WERI-Rb-1 (cell line): ENCODE measurements at regions not wholly inside any gene's neighbourhood (a gene's known extent, or its start where the extent isn't known, plus 50 kb on each side); places are given as distances from the start of the nearest gene placed in this dataset.

Experiments used
- DNase-seq: peaks from one replicate; pipeline ENCODE4 v3.0.0-alpha.2; 2020
- H3K27ac ChIP-seq: fragments of 250-450 bp; sonication (Bioruptor Pico); 2 replicates; pipeline ENCODE4 v1.5.1; 2020; ENCODE audit warnings: mild to moderate bottlenecking, moderate library complexity
- H3K27me3 ChIP-seq: fragments of 250-450 bp; sonication (Bioruptor Pico); 2 replicates; pipeline ENCODE4 v1.5.1; 2021; ENCODE audit warnings: mild to moderate bottlenecking, low read depth, moderate library complexity; ENCODE audit not compliant: insufficient read depth, severe bottlenecking
- H3K36me3 ChIP-seq: fragments of 250-450 bp; sonication (Bioruptor Pico); 2 replicates; pipeline ENCODE4 v1.5.1; 2020; ENCODE audit warnings: mild to moderate bottlenecking, moderate library complexity
- H3K4me3 ChIP-seq: 2 replicates; pipeline ENCODE4 v1.5.1; 2011; ENCODE audit warnings: low read depth, mild to moderate bottlenecking, control low read depth, low read length
- H3K9me3 ChIP-seq: fragments of 250-450 bp; sonication (Bioruptor Pico); 2 replicates; pipeline ENCODE4 v1.5.1; 2021; ENCODE audit warnings: mild to moderate bottlenecking, moderate library complexity; ENCODE audit not compliant: severe bottlenecking
- CTCF ChIP-seq: IDR thresholded peaks from 2 replicates; pipeline ENCODE4 v1.5.1; 2011; ENCODE audit warnings: low read depth, mild to moderate bottlenecking, control low read depth, inconsistent platforms, low read length

DNA sequence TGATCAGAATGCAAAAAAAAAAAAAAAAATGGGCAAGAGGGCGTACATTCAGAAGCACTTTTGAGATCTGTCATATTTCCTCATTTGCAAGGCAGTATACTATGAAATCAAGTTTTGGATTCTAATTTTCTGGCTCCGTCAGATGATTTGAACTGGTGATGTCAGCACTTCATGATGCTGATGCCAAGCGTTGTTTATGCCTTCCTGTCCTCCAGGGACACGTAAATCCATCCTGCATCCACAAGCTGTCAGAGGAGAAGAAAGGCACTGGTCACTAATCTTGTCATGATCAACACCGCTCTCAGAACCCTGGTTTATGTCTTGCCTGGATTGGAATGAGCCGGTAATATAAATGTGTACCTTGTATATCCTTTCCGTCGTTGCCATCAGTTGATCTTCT is 152.1 kb upstream of the EPHA3 start:
- Histone ChIP-seq H3K4me3 (no peak overlapping the region), H3K27ac (no peak overlapping the region), H3K36me3 (no peaks in the 10 kb centered on the region), H3K9me3 (no peaks in the 10 kb centered on the region), H3K27me3 (no peaks in the 10 kb centered on the region)
- no peak for DNase-seq
- no peak for TF ChIP-seq CTCF

GRCh38 chr3:88957711-88958439 is 149.5 kb upstream of the EPHA3 start:
- H3K27ac ChIP-seq = no peak overlapping the region
- TF ChIP-seq CTCF = no peak
- no peaks in the 10 kb centered on the region for H3K9me3 ChIP-seq
- no peak overlapping the region for H3K4me3 ChIP-seq
- H3K36me3 ChIP-seq = no peaks in the 10 kb centered on the region
- no peaks in the 10 kb centered on the region for H3K27me3 ChIP-seq
- no peak for DNase-seq

GRCh38 chr3:88960019-88960418 is 147.4 kb upstream of the EPHA3 start:
- TF ChIP-seq CTCF = no peak
- H3K27ac ChIP-seq = no peak overlapping the region
- H3K4me3 ChIP-seq = no peak overlapping the region
- H3K9me3 ChIP-seq = no peaks in the 10 kb centered on the region
- no peaks in the 10 kb centered on the region for H3K27me3 ChIP-seq
- H3K36me3 ChIP-seq = no peaks in the 10 kb centered on the region
- no peak for DNase-seq

- H3K4me3 ChIP-seq = no peak overlapping the region
These were observed 144.4 kb upstream of the EPHA3 start for GRCh38 chr3:88963003-88963402.

DNA sequence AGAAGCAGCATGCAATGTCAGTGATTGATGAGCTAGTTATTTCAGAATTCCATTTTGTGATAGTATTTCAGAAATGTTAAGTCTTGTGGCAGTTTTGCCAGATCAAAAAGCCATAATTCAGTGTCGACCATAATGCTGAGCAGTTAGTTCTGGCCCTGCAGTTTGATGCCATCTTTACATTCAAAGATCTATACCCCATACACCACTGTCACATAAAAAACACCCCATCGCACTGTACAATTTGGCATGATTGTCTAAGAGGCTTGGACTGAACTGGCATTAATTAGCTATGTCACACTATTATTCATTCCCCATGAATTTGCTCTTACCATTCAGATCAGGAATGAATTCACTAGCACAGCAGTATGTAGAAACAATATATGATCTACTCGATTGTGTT is 127.7 kb upstream of the EPHA3 start:
- DNase-seq = no peak
- no peak for TF ChIP-seq CTCF
- Histone ChIP-seq H3K27ac (no peak overlapping the region), H3K4me3 (no peak overlapping the region), H3K36me3 (no peaks in the 10 kb centered on the region), H3K9me3 (no peaks in the 10 kb centered on the region), H3K27me3 (no peaks in the 10 kb centered on the region)

More at GRCh38 chr3:88963003-88963402, 144.4 kb upstream of the EPHA3 start:
- no peak for DNase-seq
- Histone ChIP-seq H3K36me3 (no peaks in the 10 kb centered on the region), H3K27me3 (no peaks in the 10 kb centered on the region), H3K9me3 (no peaks in the 10 kb centered on the region), H3K27ac (no peak overlapping the region)
- no peak for TF ChIP-seq CTCF

DNA sequence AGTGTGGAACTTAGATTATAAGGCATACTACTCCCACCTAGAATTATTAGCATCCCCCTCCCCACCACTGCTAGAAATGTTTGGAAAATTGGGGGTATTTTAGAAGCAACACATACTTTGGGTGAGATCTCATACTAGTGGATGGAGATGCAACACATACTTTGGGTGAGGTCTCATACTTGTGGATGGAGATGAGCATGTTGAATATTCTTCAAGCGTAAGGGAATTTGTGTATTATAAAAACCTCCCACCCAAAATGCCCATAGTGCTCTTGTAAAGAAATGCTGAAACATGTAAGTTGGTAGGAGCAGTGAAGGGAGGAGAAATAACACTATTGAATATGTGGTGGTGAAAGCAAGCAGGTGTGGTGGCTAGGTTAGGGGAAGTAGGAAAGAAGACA is 124.0 kb upstream of the EPHA3 start:
- Histone ChIP-seq H3K36me3 (no peaks in the 10 kb centered on the region), H3K27ac (no peak overlapping the region), H3K9me3 (no peaks in the 10 kb centered on the region), H3K4me3 (no peak overlapping the region), H3K27me3 (no peaks in the 10 kb centered on the region)
- DNase-seq = no peak
- no peak for TF ChIP-seq CTCF
